Activated CD4-positive, alpha-beta T cell treated with anti-CD3 and anti-CD28 coated beads, Interleukin-2, amount 10 ng/mL, durations not matched to agents 24 days and 14 days (primary cell): ENCODE measurements at regions not wholly inside any gene's neighbourhood (a gene's known extent, or its start where the extent isn't known, plus 50 kb on each side); places are given as distances from the start of the nearest gene placed in this dataset.

ENCODE experiments used
- DNase-seq: peaks from one replicate; pipeline ENCODE4 v3.0.0; 2022
- H3K27ac Mint-ChIP-seq: one replicate; pipeline ENCODE4 v1.8.0; 2022; ENCODE audit warnings: mild to moderate bottlenecking, mixed read lengths
- H3K27me3 Mint-ChIP-seq: one replicate; pipeline ENCODE4 v1.8.0; 2022; ENCODE audit warnings: mixed read lengths
- H3K36me3 Mint-ChIP-seq: one replicate; pipeline ENCODE4 v1.8.0; 2022; ENCODE audit warnings: low read depth, mild to moderate bottlenecking, mixed read lengths
- H3K4me1 Mint-ChIP-seq: one replicate; pipeline ENCODE4 v1.8.0; 2021; ENCODE audit warnings: mixed read lengths
- H3K4me3 Mint-ChIP-seq: one replicate; pipeline ENCODE4 v1.8.0; 2022; ENCODE audit warnings: mild to moderate bottlenecking, moderate library complexity, mixed read lengths
- H3K9me3 Mint-ChIP-seq: one replicate; pipeline ENCODE4 v1.8.0; 2021; ENCODE audit warnings: mixed read lengths
- intact Hi-C: fragments of 100-400 bp; cut with micrococcal nuclease; formaldehyde crosslinking; loops from one replicate; pipeline ENCODE4 v1.15.1; 2023

- H3K27ac Mint-ChIP-seq = no peak overlapping the region
- intact Hi-C loops = no loop called here
- H3K9me3 Mint-ChIP-seq = no peaks in the 10 kb centered on the region
- DNase-seq = no peak
- no peak overlapping the region for H3K4me3 Mint-ChIP-seq
- no peaks in the 10 kb centered on the region for H3K36me3 Mint-ChIP-seq
- H3K27me3 Mint-ChIP-seq = no peaks in the 10 kb centered on the region
- H3K4me1 Mint-ChIP-seq = no peaks in the 10 kb centered on the region
Measured at GRCh38 chr3:176785171-176785570, 412.1 kb downstream of the TBL1XR1 start.

- Mint-ChIP-seq H3K27me3 (no peaks in the 10 kb centered on the region), H3K9me3 (no peaks in the 10 kb centered on the region), H3K4me1 (no peaks in the 10 kb centered on the region), H3K4me3 (no peak overlapping the region), H3K27ac (no peak overlapping the region), H3K36me3 (no peaks in the 10 kb centered on the region)
- intact Hi-C loops = no loop called here
- no peak for DNase-seq
Measured at GRCh38 chr3:176780766-176781165, 416.5 kb downstream of the TBL1XR1 start.

GRCh38 chr3:176776622-176777175, 420.6 kb downstream of the TBL1XR1 start:
- H3K27ac Mint-ChIP-seq = no peak overlapping the region
- no peaks in the 10 kb centered on the region for H3K4me1 Mint-ChIP-seq
- no peaks in the 10 kb centered on the region for H3K27me3 Mint-ChIP-seq
- no peak overlapping the region for H3K4me3 Mint-ChIP-seq
- no peaks in the 10 kb centered on the region for H3K9me3 Mint-ChIP-seq
- H3K36me3 Mint-ChIP-seq = no peaks in the 10 kb centered on the region
- DNase-seq = no peak
- intact Hi-C loops = no loop called here

- H3K4me1 Mint-ChIP-seq = no peaks in the 10 kb centered on the region
- intact Hi-C loops = no loop called here
- H3K36me3 Mint-ChIP-seq = no peaks in the 10 kb centered on the region
- no peak overlapping the region for H3K4me3 Mint-ChIP-seq
- H3K9me3 Mint-ChIP-seq = peaks cover 5% of the 10 kb centered on the region
- no peaks in the 10 kb centered on the region for H3K27me3 Mint-ChIP-seq
- H3K27ac Mint-ChIP-seq = no peak overlapping the region
- DNase-seq = no peak
Measured at GRCh38 chr3:176769547-176770190, 427.6 kb downstream of the TBL1XR1 start.

GRCh38 chr3:176767385-176767784, 429.9 kb downstream of the TBL1XR1 start:
- H3K27ac Mint-ChIP-seq = no peak overlapping the region
- intact Hi-C loops = no loop called here

GRCh38 chr3:176766862-176767261, 430.4 kb downstream of the TBL1XR1 start:
- intact Hi-C loops = no loop called here
- Mint-ChIP-seq H3K9me3 (peaks cover 5% of the 10 kb centered on the region), H3K4me3 (no peak overlapping the region), H3K4me1 (no peaks in the 10 kb centered on the region), H3K27ac (no peak overlapping the region), H3K36me3 (no peaks in the 10 kb centered on the region), H3K27me3 (no peaks in the 10 kb centered on the region)
- no peak for DNase-seq

More at GRCh38 chr3:176767385-176767784, 429.9 kb downstream of the TBL1XR1 start:
- no peaks in the 10 kb centered on the region for H3K4me1 Mint-ChIP-seq
- no peaks in the 10 kb centered on the region for H3K27me3 Mint-ChIP-seq
- no peak overlapping the region for H3K4me3 Mint-ChIP-seq
- no peaks in the 10 kb centered on the region for H3K36me3 Mint-ChIP-seq
- peaks cover 5% of the 10 kb centered on the region for H3K9me3 Mint-ChIP-seq
- no peak for DNase-seq

GRCh38 chr3:176765382-176765900, 431.8 kb downstream of the TBL1XR1 start:
- intact Hi-C loops = no loop called here
- H3K27me3 Mint-ChIP-seq = no peaks in the 10 kb centered on the region
- peaks cover 5% of the 10 kb centered on the region for H3K9me3 Mint-ChIP-seq
- no peak overlapping the region for H3K4me3 Mint-ChIP-seq
- H3K4me1 Mint-ChIP-seq = no peaks in the 10 kb centered on the region
- H3K27ac Mint-ChIP-seq = no peak overlapping the region
- H3K36me3 Mint-ChIP-seq = no peaks in the 10 kb centered on the region
- DNase-seq = no peak

GRCh38 chr3:176759815-176760506, 437.3 kb downstream of the TBL1XR1 start:
- no peaks in the 10 kb centered on the region for H3K27me3 Mint-ChIP-seq
- no peaks in the 10 kb centered on the region for H3K4me1 Mint-ChIP-seq
- no peaks in the 10 kb centered on the region for H3K36me3 Mint-ChIP-seq
- no peak overlapping the region for H3K4me3 Mint-ChIP-seq
- DNase-seq = no peak
- intact Hi-C loops = no loop called here
- H3K27ac Mint-ChIP-seq = no peak overlapping the region
- H3K9me3 Mint-ChIP-seq = no peaks in the 10 kb centered on the region

GRCh38 chr3:176757429-176757828, 439.9 kb downstream of the TBL1XR1 start:
- Mint-ChIP-seq H3K4me1 (no peaks in the 10 kb centered on the region), H3K9me3 (no peaks in the 10 kb centered on the region), H3K4me3 (no peak overlapping the region), H3K27me3 (no peaks in the 10 kb centered on the region), H3K27ac (no peak overlapping the region), H3K36me3 (no peaks in the 10 kb centered on the region)
- DNase-seq = no peak
- intact Hi-C loops = no loop called here

GRCh38 chr3:176755977-176756376, 441.3 kb downstream of the TBL1XR1 start:
- Mint-ChIP-seq H3K4me1 (no peaks in the 10 kb centered on the region), H3K27ac (no peak overlapping the region), H3K27me3 (no peaks in the 10 kb centered on the region), H3K36me3 (no peaks in the 10 kb centered on the region), H3K4me3 (no peak overlapping the region), H3K9me3 (no peaks in the 10 kb centered on the region)
- DNase-seq = no peak
- intact Hi-C loops = no loop called here

- Mint-ChIP-seq H3K4me3 (no peak overlapping the region), H3K27me3 (no peaks in the 10 kb centered on the region)
- intact Hi-C loops = no loop called here
Measured at GRCh38 chr3:176755552-176755951, 441.7 kb downstream of the TBL1XR1 start.

GRCh38 chr3:176741664-176742047, 455.6 kb downstream of the TBL1XR1 start:
- no peak overlapping the region for H3K27ac Mint-ChIP-seq
- DNase-seq = no peak
- no peaks in the 10 kb centered on the region for H3K9me3 Mint-ChIP-seq
- H3K4me1 Mint-ChIP-seq = no peaks in the 10 kb centered on the region
- H3K36me3 Mint-ChIP-seq = no peaks in the 10 kb centered on the region
- intact Hi-C loops = no loop called here
- H3K27me3 Mint-ChIP-seq = no peaks in the 10 kb centered on the region
- H3K4me3 Mint-ChIP-seq = no peak overlapping the region

More at GRCh38 chr3:176755552-176755951, 441.7 kb downstream of the TBL1XR1 start:
- no peaks in the 10 kb centered on the region for H3K9me3 Mint-ChIP-seq
- DNase-seq = no peak
- H3K36me3 Mint-ChIP-seq = no peaks in the 10 kb centered on the region
- no peak overlapping the region for H3K27ac Mint-ChIP-seq
- H3K4me1 Mint-ChIP-seq = no peaks in the 10 kb centered on the region

GRCh38 chr3:176740906-176741663, 456.2 kb downstream of the TBL1XR1 start:
- Mint-ChIP-seq H3K4me3 (no peak overlapping the region), H3K36me3 (no peaks in the 10 kb centered on the region), H3K9me3 (no peaks in the 10 kb centered on the region), H3K27me3 (no peaks in the 10 kb centered on the region), H3K4me1 (no peaks in the 10 kb centered on the region), H3K27ac (no peak overlapping the region)
- intact Hi-C loops = no loop called here
- no peak for DNase-seq

GRCh38 chr3:176739159-176739558, 458.1 kb downstream of the TBL1XR1 start:
- DNase-seq = no peak
- Mint-ChIP-seq H3K9me3 (no peaks in the 10 kb centered on the region), H3K4me3 (no peak overlapping the region), H3K36me3 (no peaks in the 10 kb centered on the region), H3K4me1 (no peaks in the 10 kb centered on the region), H3K27me3 (no peaks in the 10 kb centered on the region), H3K27ac (no peak overlapping the region)
- intact Hi-C loops = no loop called here
